Tibial nerve (tissue), 4 donors: ENCODE measurements at regions not wholly inside any gene's neighbourhood (a gene's known extent, or its start where the extent isn't known, plus 50 kb on each side); places are given as distances from the start of the nearest gene placed in this dataset.

Experiments used
- DNase-seq, 2 donors: peaks; one replicate each; pipeline ENCODE4 v3.0.0-alpha.2; 2019; ENCODE audit warnings: low spot score in 2 of 2
- H3K27ac ChIP-seq, 4 donors: fragments of 200-600 bp; sonication (generic) in 3 of 4; one replicate each; pipeline ENCODE4 v1.5.1; 2017 to 2019; ENCODE audit warnings: mild to moderate bottlenecking in 1 of 4
- H3K27me3 ChIP-seq, 2 donors: fragments of 200-600 bp; sonication (generic) in 1 of 2; one replicate each; pipeline versions ENCODE4 v1.5.1 to v1.6.0; 2017 to 2019
- H3K36me3 ChIP-seq, 3 donors: fragments of 200-600 bp; sonication (generic); one replicate each; pipeline ENCODE4 v1.5.1; 2018 to 2019
- H3K4me1 ChIP-seq, 4 donors: fragments of 200-600 bp; sonication (generic) in 3 of 4; one replicate each; pipeline ENCODE4 v1.5.1; 2017 to 2019
- H3K4me3 ChIP-seq, 4 donors: fragments of 200-600 bp; sonication (generic) in 3 of 4; one replicate each; pipeline ENCODE4 v1.5.1; 2017 to 2019; ENCODE audit warnings: mild to moderate bottlenecking in 1 of 4, moderate library complexity in 1 of 4
- H3K9me3 ChIP-seq, 4 donors: fragments of 200-600 bp; sonication (generic) in 3 of 4; one replicate each; pipeline ENCODE4 v1.5.1; 2017 to 2019
- CTCF ChIP-seq, 5 experiments: fragments of 200-600 bp in 3 of 5; fragments of 450-650 bp in 2 of 5; sonication (generic) in 3 of 5; IDR thresholded peaks; one replicate each; pipeline ENCODE4 v1.5.1; 2016 to 2019; ENCODE audit warnings: antibody characterized with exemption in 5 of 5, mild to moderate bottlenecking in 3 of 5, moderate library complexity in 2 of 5
- EP300 ChIP-seq, 2 donors: sonication (generic); formaldehyde crosslinking; IDR thresholded peaks; one replicate each; pipeline ENCODE4 v1.6.1; 2017; ENCODE audit warnings: antibody characterized with exemption in 2 of 2, mild to moderate bottlenecking in 1 of 2
- POLR2A ChIP-seq, 2 donors: fragments of 450-650 bp; IDR thresholded peaks; one replicate each; pipeline ENCODE4 v1.6.1; 2017; ENCODE audit warnings: antibody characterized with exemption in 2 of 2, mild to moderate bottlenecking in 2 of 2, moderate library complexity in 2 of 2
- WGBS, 2 donors: methylation state at CpG; one replicate each; pipeline ENCODE4 v1.1.5; 2018; 5-methylcytosine and 5-hydroxymethylcytosine counted together

DNA sequence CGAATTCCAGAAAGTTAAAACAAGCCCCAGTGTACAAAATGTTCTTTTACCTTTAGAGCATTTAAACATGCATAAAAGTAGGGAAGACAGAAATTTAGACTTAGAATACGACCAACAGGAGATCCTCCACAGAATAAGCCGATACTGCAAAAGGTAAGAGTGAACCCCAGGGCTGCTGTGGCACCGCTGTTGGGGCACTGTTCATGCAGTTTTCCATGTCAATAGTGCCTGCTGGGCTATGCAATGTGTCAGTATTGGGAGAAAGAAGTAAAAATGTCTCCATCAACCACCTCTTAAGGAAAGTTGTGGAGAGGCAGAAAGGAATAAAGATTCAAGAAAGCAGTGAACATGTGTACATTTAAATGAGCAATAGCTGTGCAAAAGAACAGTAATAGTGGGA, 326.5 kb upstream of the SEMA3C start:
- DNase-seq: no peak
- Histone ChIP-seq H3K27me3 (no peaks in the 10 kb centered on the region), H3K4me3 (no peak overlapping the region), H3K36me3 (no peaks in the 10 kb centered on the region), H3K27ac (no peak overlapping the region), H3K9me3 (no peaks in the 10 kb centered on the region), H3K4me1 (no peaks in the 10 kb centered on the region)
- 74 to 84% methylated on average over 4 of the region's 4 CpGs for WGBS, 2 donors
- TF ChIP-seq EP300 (IDR thresholded peaks at IDR 0.05) (no peak), CTCF (IDR thresholded peaks at IDR 0.05) (no peak), POLR2A (IDR thresholded peaks at IDR 0.05) (no peak)

DNA sequence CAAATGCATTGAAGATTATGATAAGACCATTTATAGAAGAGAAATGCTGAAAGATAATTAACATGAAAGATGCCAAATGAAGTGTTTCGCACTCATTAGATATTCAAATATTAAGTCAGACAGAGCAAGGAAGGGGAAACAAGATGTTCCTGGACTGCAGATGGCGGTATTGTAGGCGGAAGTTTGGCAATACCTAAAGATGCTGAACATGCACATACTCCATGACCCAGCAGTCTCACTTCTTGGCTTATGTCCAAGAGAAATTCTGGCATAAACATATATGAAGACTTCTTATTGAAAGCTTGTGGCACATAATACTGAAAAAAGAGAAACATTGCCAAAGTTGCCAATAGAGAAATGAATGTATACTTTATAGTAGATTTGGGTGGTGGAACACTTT, 325.4 kb upstream of the SEMA3C start:
- Histone ChIP-seq H3K36me3 (no peaks in the 10 kb centered on the region), H3K27me3 (no peaks in the 10 kb centered on the region), H3K27ac (no peak overlapping the region), H3K9me3 (no peaks in the 10 kb centered on the region), H3K4me3 (no peak overlapping the region), H3K4me1 (no peaks in the 10 kb centered on the region)
- 75 to 83% methylated on average over 3 of the region's 3 CpGs for whole genome bisulfite sequencing, 2 donors
- no peak for DNase-seq
- TF ChIP-seq POLR2A (IDR thresholded peaks at IDR 0.05) (no peak), CTCF (IDR thresholded peaks at IDR 0.05) (no peak), EP300 (IDR thresholded peaks at IDR 0.05) (no peak)

DNA sequence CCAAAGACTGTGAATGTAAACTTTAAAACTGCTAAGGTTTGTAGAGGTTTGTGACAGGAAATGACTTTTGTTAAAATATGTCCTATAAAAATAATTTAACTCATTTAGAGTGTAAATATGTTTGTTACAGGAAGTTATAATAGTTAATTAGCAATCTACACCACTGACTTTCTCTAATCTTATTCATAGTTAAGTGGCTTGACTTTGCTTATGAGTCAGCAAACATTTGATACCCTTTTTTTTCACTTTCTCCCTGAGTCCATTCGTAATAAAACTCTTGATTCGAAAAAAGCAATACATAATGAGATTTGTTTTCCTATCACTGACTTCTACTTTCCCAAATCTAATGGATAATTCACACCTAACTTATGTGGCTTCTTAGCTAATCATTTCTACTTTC, 317.7 kb upstream of the SEMA3C start:
- Histone ChIP-seq H3K36me3 (no peaks in the 10 kb centered on the region), H3K4me1 (no peaks in the 10 kb centered on the region), H3K27ac (no peak overlapping the region), H3K4me3 (no peak overlapping the region), H3K27me3 (no peaks in the 10 kb centered on the region), H3K9me3 (no peaks in the 10 kb centered on the region)
- WGBS, 2 donors: 73 to 80% methylated on average over 2 of the region's 2 CpGs
- DNase-seq: no peak
- no peak for TF ChIP-seq POLR2A (IDR thresholded peaks at IDR 0.05)
- TF ChIP-seq CTCF (IDR thresholded peaks at IDR 0.05): no peak
- no peak for TF ChIP-seq EP300 (IDR thresholded peaks at IDR 0.05)

DNA sequence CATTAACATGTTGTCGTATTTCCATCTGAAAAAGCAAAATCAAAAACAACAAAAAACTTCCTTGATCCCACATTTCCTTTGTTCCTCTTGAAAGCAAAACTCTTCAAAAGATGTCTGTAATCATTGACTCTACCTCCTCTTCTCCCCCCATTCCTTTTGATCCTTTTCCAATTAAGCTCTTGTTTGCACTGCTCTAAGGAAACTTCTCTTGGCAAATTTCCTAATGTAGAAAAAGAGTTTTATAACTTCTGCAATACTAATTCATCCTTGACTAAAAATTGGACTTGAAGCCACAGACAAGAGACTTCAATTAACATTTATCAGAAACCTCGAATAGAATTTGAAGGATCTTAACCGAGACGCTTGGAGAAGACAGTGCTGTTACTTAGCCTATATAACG, 317.1 kb upstream of the SEMA3C start:
- Histone ChIP-seq H3K36me3 (no peaks in the 10 kb centered on the region), H3K4me1 (no peaks in the 10 kb centered on the region), H3K9me3 (no peaks in the 10 kb centered on the region), H3K27ac (no peak overlapping the region), H3K27me3 (no peaks in the 10 kb centered on the region), H3K4me3 (no peak overlapping the region)
- DNase-seq: no peak
- 70 to 79% methylated on average over 5 of the region's 5 CpGs for WGBS, 2 donors
- no peak for TF ChIP-seq EP300 (IDR thresholded peaks at IDR 0.05)
- TF ChIP-seq CTCF (IDR thresholded peaks at IDR 0.05): no peak
- no peak for TF ChIP-seq POLR2A (IDR thresholded peaks at IDR 0.05)

DNA sequence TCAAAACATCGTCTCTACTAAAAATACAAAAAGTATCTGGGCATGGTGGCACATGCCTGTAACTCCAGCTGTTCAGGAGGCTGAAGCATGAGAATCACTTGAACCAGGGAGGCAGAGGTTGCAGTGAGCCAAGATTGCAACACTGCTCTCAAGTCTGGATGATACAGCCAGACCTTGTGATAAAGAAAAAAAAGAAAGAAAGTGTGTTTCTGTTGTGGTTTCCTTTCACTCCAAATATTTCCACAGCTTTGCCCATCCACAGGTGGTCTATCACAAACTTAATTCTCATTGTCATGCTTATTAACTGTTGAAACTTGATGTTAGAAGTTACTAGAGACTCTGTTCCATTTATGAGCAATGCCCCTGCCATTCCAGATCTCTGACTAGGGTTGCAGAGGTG, 316.0 kb upstream of the SEMA3C start:
- H3K27me3 ChIP-seq: no peaks in the 10 kb centered on the region
- H3K27ac ChIP-seq: no peak overlapping the region
- WGBS, 2 donors: 83 to 95% methylated on average over 1 of the region's 1 CpG
- H3K36me3 ChIP-seq: no peaks in the 10 kb centered on the region
- TF ChIP-seq EP300 (IDR thresholded peaks at IDR 0.05) (no peak), POLR2A (IDR thresholded peaks at IDR 0.05) (no peak), CTCF (IDR thresholded peaks at IDR 0.05) (no peak)
- DNase-seq: no peak
- H3K4me3 ChIP-seq: no peak overlapping the region
- no peaks in the 10 kb centered on the region for H3K4me1 ChIP-seq
- no peaks in the 10 kb centered on the region for H3K9me3 ChIP-seq
